CD4-positive, alpha-beta T cell (primary cell): ENCODE measurements at regions not wholly inside any gene's neighbourhood (a gene's known extent, or its start where the extent isn't known, plus 50 kb on each side); places are given as distances from the start of the nearest gene placed in this dataset.

ENCODE experiments used
- ATAC-seq: fragments of 200-7000 bp; cut with Tn5 transposase; one replicate; pipeline ENCODE4 v1.10.0; 2022; ENCODE audit warnings: mild to moderate bottlenecking; ENCODE audit not compliant: poor library complexity
- CTCF ChIA-PET: fragments of 350-600 bp; sonication (Branson Sonifier 250); formaldehyde crosslinking; loops from one replicate; lab custom pipeline; 2021; ENCODE audit warnings: antibody characterized with exemption, inconsistent platforms; lab: Charles Lee
- POLR2A ChIA-PET: fragments of 350-600 bp; sonication (Branson Sonifier 250); formaldehyde crosslinking; loops from one replicate; lab custom pipeline; 2021; ENCODE audit warnings: antibody characterized with exemption, inconsistent platforms; lab: Charles Lee
- DNase-seq, 14 experiments: peaks; one replicate each; pipeline ENCODE4 v3.0.0-alpha.2; 2013 to 2020; ENCODE audit warnings: mixed read lengths in 2 of 14
- H3K27ac ChIP-seq, 2 donors: one replicate each; pipeline versions ENCODE4 v1.5.1 to v1.7.0; 2013; ENCODE audit warnings: low read length in 2 of 2, low read depth in 1 of 2, mild to moderate bottlenecking in 1 of 2
- H3K27me3 ChIP-seq, 2 experiments: 1 replicate in 1 of 2; 2 replicates in 1 of 2; pipeline versions ENCODE4 v1.6.1 to v1.7.0; 2013; ENCODE audit warnings: low read length in 2 of 2, control low read depth in 1 of 2, mild to moderate bottlenecking in 1 of 2, moderate library complexity in 1 of 2; ENCODE audit not compliant: insufficient read depth in 2 of 2, control insufficient read depth in 1 of 2
- H3K36me3 ChIP-seq: one replicate; pipeline ENCODE4 v1.6.1; 2013; ENCODE audit warnings: low read length, control low read depth; ENCODE audit not compliant: insufficient read depth
- H3K4me1 ChIP-seq: one replicate; pipeline ENCODE4 v1.6.1; 2013; ENCODE audit warnings: low read length, control low read depth; ENCODE audit not compliant: insufficient read depth
- H3K4me3 ChIP-seq: one replicate; pipeline ENCODE4 v1.5.1; 2013; ENCODE audit warnings: mild to moderate bottlenecking, low read length, moderate library complexity
- H3K9me3 ChIP-seq, 2 experiments: 1 replicate in 1 of 2; 2 replicates in 1 of 2; pipeline versions ENCODE4 v1.6.1 to v1.7.0; 2013; ENCODE audit warnings: low read length in 2 of 2, mild to moderate bottlenecking in 2 of 2, control low read depth in 1 of 2, moderate library complexity in 1 of 2; ENCODE audit not compliant: control insufficient read depth in 1 of 2, insufficient read depth in 1 of 2
- H3K27ac Mint-ChIP-seq: one replicate; pipeline ENCODE4 v1.8.0; 2020; ENCODE audit warnings: mixed read lengths
- H3K27me3 Mint-ChIP-seq: one replicate; pipeline ENCODE4 v1.8.0; 2021; ENCODE audit warnings: mixed read lengths
- H3K36me3 Mint-ChIP-seq: one replicate; pipeline ENCODE4 v1.8.0; 2021; ENCODE audit warnings: low read depth, mixed read lengths
- H3K4me1 Mint-ChIP-seq: one replicate; pipeline ENCODE4 v1.8.0; 2021; ENCODE audit warnings: low read depth, mixed read lengths
- H3K4me3 Mint-ChIP-seq: one replicate; pipeline ENCODE4 v1.8.0; 2020; ENCODE audit warnings: mild to moderate bottlenecking, mixed read lengths
- H3K9me3 Mint-ChIP-seq: one replicate; pipeline ENCODE4 v1.8.0; 2020; ENCODE audit warnings: mixed read lengths
- intact Hi-C, 2 experiments: fragments of 100-400 bp; cut with DNase I in 1 of 2; cut with micrococcal nuclease in 1 of 2; formaldehyde crosslinking; loops; one replicate each; pipeline versions ENCODE4 v1.15.1 to v1.9.0; 2023 to 2025; cut with DNase I, micrococcal nuclease
- TF ChIP-seq, protein P1 (sequence below): fragments of 200-600 bp; IDR thresholded peaks from one replicate; pipeline ENCODE4 v1.8.0; 2022; ENCODE audit warnings: antibody characterized with exemption, mild to moderate bottlenecking

- Mint-ChIP-seq H3K27ac (no peak overlapping the region), H3K9me3 (peaks cover 6% of the 10 kb centered on the region), H3K4me3 (no peak overlapping the region), H3K4me1 (no peaks in the 10 kb centered on the region), H3K36me3 (no peaks in the 10 kb centered on the region), H3K27me3 (no peaks in the 10 kb centered on the region)
- no peak for ATAC-seq
- ChIA-PET POLR2A (no interaction called here), CTCF (no interaction called here)
- no peak for DNase-seq
- TF ChIP-seq, protein P1, sequence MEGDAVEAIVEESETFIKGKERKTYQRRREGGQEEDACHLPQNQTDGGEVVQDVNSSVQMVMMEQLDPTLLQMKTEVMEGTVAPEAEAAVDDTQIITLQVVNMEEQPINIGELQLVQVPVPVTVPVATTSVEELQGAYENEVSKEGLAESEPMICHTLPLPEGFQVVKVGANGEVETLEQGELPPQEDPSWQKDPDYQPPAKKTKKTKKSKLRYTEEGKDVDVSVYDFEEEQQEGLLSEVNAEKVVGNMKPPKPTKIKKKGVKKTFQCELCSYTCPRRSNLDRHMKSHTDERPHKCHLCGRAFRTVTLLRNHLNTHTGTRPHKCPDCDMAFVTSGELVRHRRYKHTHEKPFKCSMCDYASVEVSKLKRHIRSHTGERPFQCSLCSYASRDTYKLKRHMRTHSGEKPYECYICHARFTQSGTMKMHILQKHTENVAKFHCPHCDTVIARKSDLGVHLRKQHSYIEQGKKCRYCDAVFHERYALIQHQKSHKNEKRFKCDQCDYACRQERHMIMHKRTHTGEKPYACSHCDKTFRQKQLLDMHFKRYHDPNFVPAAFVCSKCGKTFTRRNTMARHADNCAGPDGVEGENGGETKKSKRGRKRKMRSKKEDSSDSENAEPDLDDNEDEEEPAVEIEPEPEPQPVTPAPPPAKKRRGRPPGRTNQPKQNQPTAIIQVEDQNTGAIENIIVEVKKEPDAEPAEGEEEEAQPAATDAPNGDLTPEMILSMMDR = no peak
- Histone ChIP-seq H3K27ac (no peak overlapping the region), H3K4me3 (no peak overlapping the region), H3K36me3 (no peaks in the 10 kb centered on the region), H3K9me3 (peaks cover 0 to 3% of the 10 kb centered on the region in 2 experiments), H3K27me3 (no peaks in the 10 kb centered on the region), H3K4me1 (no peaks in the 10 kb centered on the region)
- intact Hi-C loops = no loop called here
These were observed 393.7 kb upstream of the ADAMTS9 start for GRCh38 chr3:65081536-65081935.

GRCh38 chr3:65080432-65080831 is 392.6 kb upstream of the ADAMTS9 start:
- CTCF ChIA-PET = no interaction called here
- no peak for ATAC-seq
- no peak overlapping the region for H3K4me3 Mint-ChIP-seq

DNA sequence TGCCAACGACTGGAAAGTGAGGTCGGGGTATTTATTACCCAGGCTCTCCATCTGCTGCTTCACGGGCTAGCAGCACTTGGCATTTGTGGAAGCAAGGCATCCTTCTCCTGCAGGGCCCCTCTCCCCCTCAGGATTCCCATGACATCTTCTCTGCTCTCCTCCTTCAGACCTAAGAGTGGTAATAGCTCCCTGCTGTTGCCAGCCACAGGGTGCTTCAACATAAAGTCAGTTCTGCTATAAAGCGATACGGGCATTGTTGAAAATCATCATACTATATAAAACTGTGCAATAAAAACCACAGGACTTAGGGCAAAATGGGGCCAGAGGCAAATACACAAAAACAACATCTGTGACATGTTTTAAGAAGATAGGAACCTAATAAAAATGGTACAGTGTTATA is 391.8 kb upstream of the ADAMTS9 start:
- ATAC-seq = no peak
- H3K4me3 Mint-ChIP-seq = no peak overlapping the region
- no peaks in the 10 kb centered on the region for H3K27me3 Mint-ChIP-seq
- H3K27ac Mint-ChIP-seq = no peak overlapping the region
- H3K9me3 Mint-ChIP-seq = peaks cover 10% of the 10 kb centered on the region
- intact Hi-C loops = no loop called here
- no peaks in the 10 kb centered on the region for H3K36me3 Mint-ChIP-seq
- Histone ChIP-seq H3K27me3 (no peaks in the 10 kb centered on the region), H3K9me3 (peaks cover 0 to 3% of the 10 kb centered on the region in 2 experiments), H3K4me1 (no peaks in the 10 kb centered on the region), H3K4me3 (no peak overlapping the region), H3K36me3 (no peaks in the 10 kb centered on the region), H3K27ac (no peak overlapping the region)
- CTCF ChIA-PET = no interaction called here
- POLR2A ChIA-PET = no interaction called here
- DNase-seq = no peak
- H3K4me1 Mint-ChIP-seq = no peaks in the 10 kb centered on the region
- TF ChIP-seq, protein P1 = no peak

More at GRCh38 chr3:65080432-65080831, 392.6 kb upstream of the ADAMTS9 start:
- TF ChIP-seq, protein P1 = no peak
- DNase-seq = no peak
- POLR2A ChIA-PET = no interaction called here
- H3K36me3 Mint-ChIP-seq = no peaks in the 10 kb centered on the region
- peaks cover 10% of the 10 kb centered on the region for H3K9me3 Mint-ChIP-seq
- Histone ChIP-seq H3K9me3 (peaks cover 0 to 3% of the 10 kb centered on the region in 2 experiments), H3K27me3 (no peaks in the 10 kb centered on the region), H3K27ac (no peak overlapping the region), H3K4me1 (no peaks in the 10 kb centered on the region), H3K4me3 (no peak overlapping the region), H3K36me3 (no peaks in the 10 kb centered on the region)
- intact Hi-C loops = no loop called here
- H3K27ac Mint-ChIP-seq = no peak overlapping the region
- H3K4me1 Mint-ChIP-seq = no peaks in the 10 kb centered on the region
- H3K27me3 Mint-ChIP-seq = no peaks in the 10 kb centered on the region
